ENCODE measurements at regions not wholly inside any gene's neighbourhood (a gene's known extent, or its start where the extent isn't known, plus 50 kb on each side); places are given as distances from the start of the nearest gene placed in this dataset.
A peak's percentile ranks its signal among the peaks of the same experiment; 100 is the strongest.

DNA sequence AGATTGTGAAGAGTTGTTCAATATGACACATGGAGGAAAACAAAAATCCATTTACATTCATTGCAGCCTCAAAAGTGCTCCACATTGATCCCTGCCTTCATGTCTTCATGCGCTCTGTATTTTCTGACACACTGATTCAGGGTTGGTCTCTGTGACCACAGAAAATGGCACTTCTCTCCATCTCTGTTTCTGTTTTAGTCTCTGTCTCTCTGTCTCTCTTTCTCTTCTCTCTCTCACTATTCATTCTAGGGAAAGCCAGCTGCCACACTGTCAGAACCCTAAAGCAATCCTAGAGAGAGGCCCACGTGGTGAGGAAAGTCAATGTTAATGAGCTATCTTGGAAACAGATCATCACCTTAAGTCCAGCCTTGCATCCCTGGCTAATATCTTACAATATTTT lies 2238.4 kb downstream of the PCDH7 start:
- DNase-seq = peak; percentile 9

DNA sequence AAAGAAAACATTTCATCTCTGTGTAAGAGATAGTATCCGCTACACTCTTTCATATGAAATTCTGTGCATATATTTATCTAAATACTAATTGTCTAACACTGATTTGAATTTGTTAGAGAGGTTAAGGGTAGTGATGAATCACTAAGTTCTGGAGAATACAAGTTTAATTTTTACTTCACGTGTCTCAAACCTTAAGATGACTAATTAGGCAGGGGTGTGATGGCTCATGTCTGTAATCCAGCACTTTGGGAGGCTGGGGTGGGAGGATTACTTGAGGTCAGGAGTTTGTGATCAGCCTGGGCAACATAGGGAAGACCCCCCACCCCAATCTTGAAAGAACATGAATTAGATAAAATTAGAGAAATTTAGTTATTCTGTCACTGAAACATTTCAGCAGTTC lies 2241.9 kb downstream of the PCDH7 start:
- no peak for DNase-seq

DNA sequence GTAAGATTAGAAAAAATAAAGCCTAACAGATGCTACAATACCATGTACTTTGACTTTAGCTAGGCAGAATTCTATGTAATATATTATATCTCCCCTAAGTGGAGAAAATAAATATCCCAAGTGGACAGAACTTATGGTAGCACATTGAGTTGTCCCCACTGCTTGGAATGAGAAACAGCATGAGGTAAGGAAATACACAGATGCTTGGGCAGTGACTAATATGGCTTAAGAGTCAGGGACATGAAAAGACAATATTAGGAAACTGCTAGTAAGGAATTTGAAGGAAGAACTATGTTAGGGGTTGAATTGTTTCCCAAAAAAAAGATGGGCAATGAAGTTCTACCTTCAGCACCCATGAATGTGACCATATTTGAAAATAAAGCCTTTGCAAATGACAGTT lies 2265.1 kb downstream of the PCDH7 start:
- no peak for DNase-seq

DNA sequence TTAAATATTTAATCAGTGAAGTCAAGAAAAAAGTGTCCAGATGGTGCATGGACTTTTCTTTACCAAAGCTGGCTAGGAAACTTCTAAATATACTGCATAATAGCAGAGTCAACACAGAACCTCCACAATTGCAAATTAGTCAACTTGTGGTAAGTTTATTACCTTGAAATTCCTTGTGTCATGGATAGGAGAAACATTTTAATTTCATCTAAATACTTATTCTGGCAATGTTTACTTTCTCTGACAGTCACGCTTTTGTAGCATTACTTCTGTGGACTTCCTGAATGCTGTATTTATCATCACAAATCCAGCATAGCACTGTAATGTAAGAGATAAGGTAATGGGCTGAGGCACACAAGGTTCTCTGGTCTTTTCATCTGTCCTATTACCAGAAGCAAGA lies 2266.1 kb downstream of the PCDH7 start:
- DNase-seq = no peak

DNA sequence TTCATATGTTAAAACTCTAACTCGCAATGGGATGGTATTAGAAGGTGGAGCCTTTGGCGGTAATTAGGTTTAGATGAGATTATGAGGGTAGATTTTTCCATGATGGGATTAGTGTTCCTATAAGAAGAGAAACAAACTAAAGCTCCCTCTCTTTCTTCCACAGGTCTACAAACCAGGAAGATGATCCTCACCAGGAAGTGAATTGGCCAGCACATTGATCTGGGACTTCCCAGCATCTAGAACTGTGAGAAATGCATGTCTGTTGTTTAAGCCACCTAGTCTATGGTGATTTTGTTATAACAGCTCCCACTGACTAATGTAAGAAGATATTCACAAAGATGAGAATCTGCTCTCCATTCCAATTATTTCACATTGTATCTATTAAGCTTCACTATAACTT lies 2266.9 kb downstream of the PCDH7 start:
- DNase-seq = peak; percentile 72

DNA sequence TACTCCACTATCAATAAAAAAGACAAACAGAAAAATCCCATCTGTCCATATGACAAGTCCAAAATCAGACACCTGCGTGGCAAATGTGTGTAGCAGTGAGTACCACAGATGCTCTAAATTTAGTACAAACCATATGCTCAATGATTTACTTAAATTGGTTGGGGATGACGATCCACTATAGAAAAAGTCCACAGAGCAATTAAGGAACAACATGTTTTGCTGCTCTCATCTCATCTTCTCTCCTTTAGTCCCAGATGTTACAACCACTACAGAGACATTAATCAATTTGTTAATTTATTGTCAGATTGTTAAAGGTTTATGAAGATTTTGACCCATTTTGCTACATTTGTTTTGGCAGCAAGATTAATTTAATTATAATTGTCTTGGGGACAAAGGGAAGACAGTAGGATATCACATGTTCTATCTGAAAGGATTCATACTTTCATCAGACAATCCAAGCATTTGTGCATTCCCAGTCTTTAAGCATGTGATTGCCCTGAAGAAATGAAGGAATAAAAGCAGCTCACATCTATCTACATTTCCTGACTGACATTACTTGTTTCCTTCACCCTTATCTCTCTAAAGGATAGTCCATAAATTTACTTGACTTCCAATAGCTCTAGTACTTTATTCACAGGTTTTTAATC lies 2268.1 kb downstream of the PCDH7 start:
- DNase-seq = peak; percentile 11

DNA sequence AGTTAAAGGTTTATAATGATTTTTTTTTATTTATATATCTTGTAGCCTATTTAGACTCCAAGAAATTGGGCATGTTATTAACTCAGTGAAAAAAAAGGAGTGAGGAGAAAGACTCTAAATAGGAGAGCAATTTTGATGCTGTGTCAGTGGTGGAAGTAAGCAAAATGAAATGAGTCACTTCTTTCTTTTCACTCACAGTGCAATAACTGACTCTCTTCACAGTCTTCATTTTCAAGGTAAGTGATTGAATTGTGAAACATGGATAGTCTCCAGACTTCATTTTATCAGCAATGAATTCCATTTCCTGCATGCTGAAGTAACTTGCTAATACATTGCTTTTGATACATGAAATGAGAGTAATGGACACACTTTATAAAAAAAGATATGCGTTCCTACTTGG lies 2271.5 kb downstream of the PCDH7 start:
- no peak for DNase-seq

DNA sequence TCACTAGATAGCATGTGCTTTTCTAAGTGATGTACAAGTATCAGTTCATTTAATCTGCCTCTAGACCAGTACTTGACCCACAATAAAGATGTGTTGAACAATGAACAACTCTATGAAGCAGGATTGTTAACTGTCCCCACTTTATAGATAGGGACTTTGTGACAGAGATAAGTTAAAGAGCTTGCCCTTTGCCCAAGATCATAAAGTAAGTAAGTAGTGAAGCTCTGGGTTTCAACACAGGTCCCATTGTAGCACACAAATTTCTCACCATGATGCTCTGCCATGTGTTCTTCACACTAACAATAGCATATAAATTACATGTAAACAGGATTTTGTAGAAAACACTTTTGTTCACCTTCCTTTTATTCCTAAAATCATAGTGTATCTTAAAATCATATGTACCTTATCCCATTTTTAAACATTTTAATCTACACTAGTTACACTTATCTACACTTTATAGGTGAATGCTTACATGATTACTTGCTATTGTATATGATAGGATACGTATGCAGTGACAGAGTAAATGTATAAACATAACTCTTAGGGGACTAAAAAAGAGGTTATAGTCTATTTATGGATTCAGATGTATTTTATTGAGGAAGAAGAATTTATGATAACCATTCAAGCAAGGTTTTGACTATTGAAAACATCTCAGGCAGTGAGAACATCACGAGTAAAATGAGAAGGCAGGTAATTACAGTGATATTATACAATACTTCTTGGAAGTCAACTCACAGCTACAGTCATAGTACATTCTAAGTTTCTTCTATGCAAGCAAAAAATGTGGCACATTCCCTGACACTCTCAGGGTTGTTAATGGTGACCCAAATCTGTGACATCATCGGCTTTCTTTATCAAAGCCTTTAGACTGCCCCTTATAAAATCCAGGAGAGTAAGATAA lies 2275.1 kb downstream of the PCDH7 start:
- DNase-seq = no peak

DNA sequence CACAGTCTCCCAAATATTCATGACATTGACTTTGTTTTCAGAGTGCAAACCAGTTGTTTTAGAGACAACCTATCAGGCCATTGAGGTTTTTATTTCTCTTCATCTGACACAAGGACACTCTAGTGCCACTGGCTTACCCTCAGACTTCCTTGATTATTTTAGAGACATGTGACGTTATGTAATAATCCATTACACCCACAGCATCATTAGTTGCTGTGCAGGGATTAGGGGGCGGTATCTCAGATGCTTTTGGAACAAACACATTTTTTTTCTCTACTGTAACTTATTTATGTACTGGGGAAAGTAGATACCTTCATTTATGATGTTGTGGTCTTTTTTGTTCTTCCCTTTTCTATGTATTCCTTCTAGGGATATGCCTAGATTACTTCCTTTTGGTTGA lies 2293.1 kb downstream of the PCDH7 start:
- no peak for DNase-seq

DNA sequence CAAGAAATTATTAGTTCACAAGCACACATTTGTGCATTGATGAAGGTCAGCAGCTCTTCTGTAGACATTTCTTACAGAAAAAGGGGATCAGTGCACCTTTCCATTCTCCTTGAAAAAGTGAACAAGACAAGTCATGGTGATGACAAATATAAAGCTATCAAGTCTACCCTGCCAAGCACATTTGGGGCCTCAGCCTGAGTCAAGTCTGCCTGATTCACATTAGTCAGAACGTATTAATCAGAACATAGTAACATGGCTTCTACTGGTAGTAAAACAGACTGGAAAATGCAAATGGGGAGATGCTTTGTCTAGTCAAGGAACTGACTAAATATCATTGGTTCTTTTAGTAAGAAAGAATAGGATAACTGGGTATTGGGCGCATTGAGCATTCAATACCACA lies 2305.1 kb downstream of the PCDH7 start:
- no peak for DNase-seq

DNA sequence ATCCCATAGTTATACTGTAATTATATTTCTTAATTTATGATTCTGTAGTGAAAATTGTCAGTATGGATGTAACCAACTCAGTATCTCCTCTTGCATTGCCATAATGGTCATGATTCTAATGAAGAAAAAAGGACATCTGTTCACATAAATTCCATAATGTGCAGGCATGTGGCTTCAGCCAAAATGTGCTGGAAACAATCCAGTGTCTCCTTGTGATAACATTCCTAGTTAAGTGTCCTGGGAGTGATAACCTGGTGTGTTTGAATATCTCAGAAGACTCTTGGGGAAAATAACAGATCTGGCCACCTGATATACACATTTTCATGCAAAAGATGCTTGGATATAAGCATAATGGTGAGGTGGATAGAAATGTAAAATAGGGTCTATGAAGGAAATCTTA lies 2309.8 kb downstream of the PCDH7 start:
- DNase-seq = no peak

DNA sequence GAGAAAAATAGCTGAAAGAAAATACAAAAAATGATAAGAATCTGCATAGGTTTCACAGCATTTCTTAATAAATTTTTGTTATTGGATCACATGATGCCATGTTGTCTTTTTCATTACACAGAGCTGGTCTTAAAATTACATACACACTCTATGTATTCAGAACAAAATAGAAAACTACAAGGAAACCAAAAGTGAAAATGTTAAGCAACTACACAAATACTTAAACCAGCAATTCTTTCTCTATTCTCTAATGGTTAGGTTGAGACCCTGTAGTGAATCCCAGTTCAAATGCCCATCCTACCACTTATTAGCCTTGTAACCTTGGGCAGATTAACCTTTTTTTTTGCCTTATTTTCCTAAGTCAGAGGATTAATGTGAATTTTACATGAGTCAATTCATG lies 2311.2 kb downstream of the PCDH7 start:
- no peak for DNase-seq

DNA sequence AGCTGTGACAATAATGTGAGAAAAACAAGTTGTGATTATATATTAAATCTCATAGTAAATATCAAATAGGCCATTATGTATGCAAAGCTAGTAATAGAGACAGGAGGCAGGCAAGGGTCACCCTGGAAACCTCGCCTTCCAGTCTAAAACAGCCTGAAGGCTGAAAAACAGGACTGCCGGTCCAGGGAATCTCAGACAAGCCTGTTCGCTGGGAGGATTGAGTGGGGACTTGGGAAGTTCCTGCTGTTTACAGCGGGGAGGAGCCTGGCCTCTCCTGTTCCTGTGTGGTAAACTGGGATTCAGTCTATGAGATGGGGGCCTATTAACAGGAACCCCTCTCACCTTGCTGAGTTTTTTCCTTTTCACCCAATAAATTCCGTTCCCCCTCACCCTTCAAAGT lies 2317.3 kb downstream of the PCDH7 start:
- peak; percentile 0 for DNase-seq

DNA sequence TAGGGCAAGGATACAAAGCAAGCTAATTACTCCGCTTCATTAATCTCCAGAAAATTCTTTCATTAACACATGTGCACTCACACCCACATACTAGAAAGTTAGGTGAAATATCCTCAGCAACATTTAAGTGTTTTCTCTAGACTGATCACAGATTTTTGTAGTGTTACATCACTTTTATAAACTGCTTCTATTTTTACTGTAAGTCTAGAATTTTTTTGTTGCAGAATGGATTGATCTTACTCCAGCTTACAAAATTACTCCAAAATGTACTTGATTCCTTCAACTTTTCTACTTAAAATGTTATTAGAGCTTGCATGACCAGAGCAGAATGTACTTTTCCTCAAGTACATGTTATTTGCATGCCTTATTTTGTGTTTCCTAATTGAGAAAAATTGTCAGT lies 2325.2 kb downstream of the PCDH7 start:
- DNase-seq = no peak

DNA sequence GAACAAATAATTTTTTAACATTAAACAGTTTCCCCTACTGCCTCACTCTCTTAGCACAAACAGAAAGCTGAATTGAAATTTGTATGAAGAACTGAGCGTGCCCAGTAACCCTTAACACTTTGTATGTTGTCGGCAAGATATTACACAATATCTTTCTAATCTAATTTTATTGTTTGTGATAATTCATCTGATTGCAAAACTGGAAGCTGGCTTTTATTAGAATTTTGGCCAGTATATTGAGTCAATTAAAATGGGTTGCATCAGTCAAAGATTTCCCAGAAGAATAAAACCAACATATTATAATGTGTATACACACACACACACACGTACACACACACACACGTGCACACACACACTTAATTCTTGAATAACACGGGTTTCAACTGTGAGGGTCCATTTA lies 2332.1 kb downstream of the PCDH7 start:
- DNase-seq = no peak

DNA sequence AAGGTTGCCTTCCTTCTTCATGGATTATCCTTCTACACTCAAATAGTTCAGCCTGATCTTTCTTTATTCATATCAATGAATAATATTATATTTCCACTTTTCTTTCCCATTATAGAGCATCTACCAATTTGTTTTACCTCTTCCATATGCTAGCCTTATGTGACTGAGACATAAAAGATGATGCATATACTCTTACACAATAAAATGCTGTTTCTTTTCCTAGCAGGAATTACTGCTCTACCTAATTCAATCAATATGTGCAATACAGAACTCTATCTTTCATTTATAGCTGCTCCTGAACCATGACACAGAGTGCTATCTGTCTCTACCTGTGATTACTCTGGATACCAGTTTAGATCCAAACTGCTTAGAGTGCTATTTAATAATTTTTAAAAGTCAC lies 2334.0 kb downstream of the PCDH7 start:
- no peak for DNase-seq

DNA sequence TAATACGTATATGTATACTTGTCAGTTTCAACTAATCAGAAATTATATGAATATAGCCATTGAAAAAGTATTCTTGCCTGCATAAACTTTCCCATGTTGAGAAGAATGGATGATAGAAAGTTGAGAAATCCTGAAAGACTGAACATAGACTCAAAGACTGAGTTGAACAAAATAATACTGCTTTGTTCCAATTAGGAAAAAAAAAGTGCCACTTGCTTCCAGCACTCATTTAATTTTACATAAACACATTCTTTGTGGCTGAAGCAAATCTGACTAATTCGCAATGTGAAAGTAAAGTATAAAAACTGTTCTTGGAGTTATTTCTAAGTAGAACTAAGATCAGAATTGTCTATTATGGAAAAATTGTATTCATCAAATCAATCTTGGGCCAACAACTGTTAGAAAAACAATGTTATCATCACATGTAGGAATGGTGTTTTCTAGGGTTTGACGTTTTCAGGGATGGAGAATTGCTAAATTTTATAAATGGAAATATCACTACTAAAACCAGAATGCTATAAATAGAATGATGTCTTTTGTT lies 2334.6 kb downstream of the PCDH7 start:
- DNase-seq = no peak

DNA sequence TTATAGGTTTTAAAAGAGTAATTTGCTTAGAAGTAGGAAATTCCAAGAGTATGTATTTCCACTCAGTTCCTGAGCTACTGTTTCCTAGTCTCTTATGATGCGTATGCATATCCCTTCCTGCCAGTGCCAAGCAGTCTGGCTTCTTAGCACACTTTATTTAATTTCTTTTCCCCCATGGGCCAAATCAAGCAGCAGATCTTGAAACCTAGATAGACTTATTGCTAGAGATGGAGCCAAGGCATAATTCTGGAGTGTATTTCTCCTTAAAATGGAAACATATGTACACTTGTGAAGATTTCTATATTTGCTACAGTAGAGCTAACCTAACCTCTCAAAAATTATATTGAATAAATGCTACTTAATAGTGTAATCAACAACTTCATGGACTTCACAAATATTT lies 2337.6 kb downstream of the PCDH7 start:
- DNase-seq = no peak

DNA sequence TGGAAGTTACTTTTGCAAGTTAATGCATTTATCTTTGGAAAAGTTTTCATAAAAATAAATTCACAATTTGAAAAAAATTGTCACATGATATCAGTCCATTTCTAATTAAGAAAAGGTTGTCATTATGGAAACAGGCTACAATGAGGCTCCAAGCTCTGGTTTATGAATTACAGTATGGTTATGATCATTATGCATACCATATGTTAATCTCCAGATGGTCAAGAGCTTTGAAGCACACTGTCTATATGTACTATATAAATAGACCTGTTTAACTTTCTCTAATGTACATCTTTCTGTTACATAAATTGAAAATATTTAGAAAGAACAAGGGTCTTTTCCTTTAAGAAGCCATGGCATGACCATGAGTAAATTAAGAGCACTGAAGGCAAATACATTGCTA lies 2338.8 kb downstream of the PCDH7 start:
- DNase-seq = no peak

DNA sequence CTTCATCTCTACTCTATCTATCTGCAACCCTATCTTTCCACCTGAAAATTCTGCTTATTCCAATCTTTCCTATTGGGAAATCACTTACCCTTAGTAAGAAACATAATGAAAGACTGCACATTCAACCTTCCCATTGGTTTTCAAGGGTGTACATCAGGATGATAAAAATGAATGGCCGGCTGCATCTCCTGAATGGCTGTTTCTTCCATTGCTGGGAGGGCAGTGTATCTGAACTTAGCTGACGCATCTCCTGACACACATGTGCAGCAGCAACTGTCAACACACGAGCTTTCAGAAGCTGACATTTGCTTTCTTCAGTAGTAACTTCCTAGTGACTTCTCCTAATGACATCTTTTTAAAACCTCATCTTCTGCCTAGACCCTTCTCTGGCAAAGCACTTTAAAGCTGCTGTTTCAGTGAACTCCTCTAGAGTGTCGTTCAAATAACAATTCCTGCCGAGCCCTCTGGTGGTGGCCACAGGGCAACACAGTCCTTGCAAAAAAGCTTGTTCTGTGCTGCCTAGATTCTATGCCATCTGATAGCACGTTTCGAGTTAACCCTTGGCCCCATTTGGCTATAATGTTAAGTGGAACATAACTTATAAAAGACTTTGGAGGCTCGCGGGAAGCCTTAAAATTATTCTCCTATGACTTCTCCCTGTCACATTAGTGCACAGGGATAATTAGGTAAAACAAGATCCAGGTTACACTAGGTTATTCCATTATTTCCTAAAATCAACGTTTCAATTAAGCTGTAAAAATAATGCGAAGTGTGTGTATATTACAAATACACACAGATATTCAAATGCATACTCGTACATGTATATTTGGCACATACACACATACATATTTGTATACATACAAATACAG lies 2340.7 kb downstream of the PCDH7 start:
- DNase-seq = peak; percentile 78

DNA sequence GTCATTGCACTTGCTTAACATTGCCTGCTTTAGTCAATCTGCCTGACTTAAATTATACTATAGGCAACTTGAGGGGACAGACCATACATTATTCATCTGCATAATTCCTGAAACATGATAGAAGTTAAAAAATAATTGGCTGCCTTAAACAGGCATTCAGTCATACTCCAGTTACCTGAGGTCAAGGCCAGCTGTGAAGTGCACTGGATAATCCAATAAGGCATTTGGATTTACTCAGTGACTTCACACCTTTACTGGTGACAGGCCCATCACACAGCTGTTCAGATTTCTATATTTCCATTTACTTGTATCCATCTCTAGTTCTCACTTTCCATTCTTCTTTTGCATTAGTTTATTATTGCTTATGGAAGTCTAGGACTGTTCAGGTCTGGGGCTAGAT lies 2341.6 kb downstream of the PCDH7 start:
- DNase-seq = peak; percentile 26

DNA sequence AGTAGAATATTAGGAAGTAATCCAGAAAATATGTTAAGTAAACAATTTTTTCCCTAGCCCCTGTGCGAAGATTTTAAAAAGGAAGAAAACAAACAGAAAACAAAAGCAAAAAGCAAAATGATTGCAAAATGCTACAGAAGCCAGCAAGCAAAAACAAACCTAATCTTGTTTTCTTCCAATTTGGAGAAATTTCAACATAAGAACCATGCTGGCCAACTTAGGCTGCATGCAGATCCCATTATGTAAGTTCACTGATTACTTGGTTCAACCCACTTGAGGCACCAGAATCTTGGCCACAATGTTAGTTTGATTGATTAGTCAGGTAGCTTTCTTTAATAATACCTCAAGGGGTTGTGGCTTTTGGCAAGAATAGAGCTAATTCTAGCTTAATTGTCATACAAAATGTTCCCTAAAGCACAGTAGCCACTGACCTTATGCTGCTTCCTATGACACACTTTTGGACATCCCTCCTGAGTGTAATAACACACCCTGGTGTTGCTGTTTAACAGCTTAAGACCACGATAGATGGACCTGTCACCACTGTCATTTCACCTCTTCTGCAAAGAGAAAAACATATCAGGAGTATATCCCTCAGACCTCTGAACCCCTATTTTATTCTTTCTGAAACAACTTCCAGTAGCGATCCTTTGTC lies 2342.1 kb downstream of the PCDH7 start:
- no peak for DNase-seq

DNA sequence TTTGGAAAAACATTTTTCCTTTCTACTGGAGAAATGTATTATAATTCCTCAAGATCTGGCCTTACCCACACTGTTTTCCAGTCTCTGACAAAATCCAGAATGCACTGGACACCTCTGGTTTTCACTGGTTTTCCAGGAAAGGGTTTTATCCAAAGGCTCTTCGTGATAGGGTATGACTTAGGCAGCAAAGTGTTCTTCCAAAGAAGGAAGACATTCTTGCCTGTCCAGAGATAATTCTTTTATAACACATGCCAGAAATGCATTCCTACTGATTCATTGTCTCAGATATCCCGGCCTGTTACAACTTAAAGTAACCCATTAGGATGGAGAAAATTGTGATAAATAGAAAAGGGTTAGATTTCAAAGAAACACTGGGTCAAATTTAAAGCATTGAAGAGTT lies 2343.1 kb downstream of the PCDH7 start:
- no peak for DNase-seq
